HFF-Myc (cell line): ENCODE measurements at regions not wholly inside any gene's neighbourhood (a gene's known extent, or its start where the extent isn't known, plus 50 kb on each side); places are given as distances from the start of the nearest gene placed in this dataset.

Experiments used
- DNase-seq: peaks from one replicate; pipeline ENCODE4 v3.0.0-alpha.2; 2011; ENCODE audit warnings: low read depth; ENCODE audit errors: extremely low read depth
- H3K4me3 ChIP-seq: replicated peaks from 2 replicates; pipeline ENCODE4 v1.5.1; 2011; ENCODE audit warnings: low read depth, mild to moderate bottlenecking, control low read depth, low read length
- TF ChIP-seq, protein P1 (sequence below): IDR thresholded peaks from 2 replicates; pipeline ENCODE4 v1.5.1; 2012; ENCODE audit warnings: mild to moderate bottlenecking, low read depth, low read length, control low read depth; ENCODE audit errors: missing control alignments

DNA sequence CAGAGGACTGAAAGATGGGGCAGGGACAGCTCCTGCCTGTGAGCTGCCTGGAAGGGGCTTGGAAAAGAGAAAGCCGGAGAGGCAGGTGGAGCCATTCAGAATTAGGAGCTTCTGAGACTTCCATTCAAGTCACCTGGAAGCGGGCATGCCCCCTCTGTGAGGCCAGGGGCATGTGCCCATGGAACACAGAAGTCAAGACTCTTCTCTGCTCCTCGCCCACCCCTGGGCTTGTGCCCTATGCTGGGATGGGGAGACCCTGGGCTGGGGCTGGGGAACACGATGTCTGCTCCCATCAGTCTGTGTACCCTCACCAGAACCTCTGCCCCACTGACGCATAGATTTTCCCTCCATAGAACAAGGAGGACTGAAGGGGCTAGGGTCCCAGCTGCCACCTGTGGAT lies 372.0 kb downstream of the SHANK2 start:
- H3K4me3 ChIP-seq = no peak overlapping the region
- TF ChIP-seq, protein P1, sequence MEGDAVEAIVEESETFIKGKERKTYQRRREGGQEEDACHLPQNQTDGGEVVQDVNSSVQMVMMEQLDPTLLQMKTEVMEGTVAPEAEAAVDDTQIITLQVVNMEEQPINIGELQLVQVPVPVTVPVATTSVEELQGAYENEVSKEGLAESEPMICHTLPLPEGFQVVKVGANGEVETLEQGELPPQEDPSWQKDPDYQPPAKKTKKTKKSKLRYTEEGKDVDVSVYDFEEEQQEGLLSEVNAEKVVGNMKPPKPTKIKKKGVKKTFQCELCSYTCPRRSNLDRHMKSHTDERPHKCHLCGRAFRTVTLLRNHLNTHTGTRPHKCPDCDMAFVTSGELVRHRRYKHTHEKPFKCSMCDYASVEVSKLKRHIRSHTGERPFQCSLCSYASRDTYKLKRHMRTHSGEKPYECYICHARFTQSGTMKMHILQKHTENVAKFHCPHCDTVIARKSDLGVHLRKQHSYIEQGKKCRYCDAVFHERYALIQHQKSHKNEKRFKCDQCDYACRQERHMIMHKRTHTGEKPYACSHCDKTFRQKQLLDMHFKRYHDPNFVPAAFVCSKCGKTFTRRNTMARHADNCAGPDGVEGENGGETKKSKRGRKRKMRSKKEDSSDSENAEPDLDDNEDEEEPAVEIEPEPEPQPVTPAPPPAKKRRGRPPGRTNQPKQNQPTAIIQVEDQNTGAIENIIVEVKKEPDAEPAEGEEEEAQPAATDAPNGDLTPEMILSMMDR = no peak
- no peak for DNase-seq

DNA sequence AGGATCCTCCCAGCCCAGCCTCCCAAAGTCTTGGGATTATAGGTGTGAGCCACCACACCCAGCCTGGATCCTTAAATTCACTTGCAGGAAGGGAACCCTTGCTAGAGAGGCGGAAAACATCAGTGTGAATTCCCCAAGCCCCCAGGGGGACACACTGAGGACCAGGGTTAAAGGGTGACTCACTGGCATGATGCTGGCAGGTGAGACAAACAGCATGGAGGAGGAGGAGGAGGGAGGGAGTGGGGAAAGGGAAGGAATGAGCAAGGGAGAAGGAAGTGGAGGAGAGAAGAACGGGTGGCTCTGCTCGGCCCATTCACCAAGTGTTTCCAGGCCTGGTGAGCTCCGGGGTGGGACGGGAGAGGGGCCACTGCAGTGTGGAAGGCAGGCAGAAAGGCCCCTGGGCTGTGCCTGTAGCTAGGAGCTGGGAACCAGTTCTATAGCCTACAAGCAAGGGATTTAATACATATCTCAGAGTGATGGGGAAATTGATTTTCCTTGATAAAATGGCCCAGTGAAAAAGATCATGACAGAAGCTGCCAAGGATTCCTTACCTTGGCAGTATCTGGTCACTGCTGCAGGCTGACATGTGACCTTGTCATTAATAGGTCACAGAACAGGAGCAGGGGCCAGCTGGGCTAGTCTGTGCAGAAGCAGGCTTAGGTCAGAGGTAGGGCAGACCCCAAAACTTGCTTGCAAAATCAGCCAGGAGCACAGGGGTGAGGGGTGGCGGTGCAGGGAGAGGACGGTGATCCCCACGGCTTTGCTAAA lies 370.2 kb downstream of the SHANK2 start:
- no peak overlapping the region for H3K4me3 ChIP-seq
- no peak for DNase-seq
- TF ChIP-seq, protein P1 = no peak

DNA sequence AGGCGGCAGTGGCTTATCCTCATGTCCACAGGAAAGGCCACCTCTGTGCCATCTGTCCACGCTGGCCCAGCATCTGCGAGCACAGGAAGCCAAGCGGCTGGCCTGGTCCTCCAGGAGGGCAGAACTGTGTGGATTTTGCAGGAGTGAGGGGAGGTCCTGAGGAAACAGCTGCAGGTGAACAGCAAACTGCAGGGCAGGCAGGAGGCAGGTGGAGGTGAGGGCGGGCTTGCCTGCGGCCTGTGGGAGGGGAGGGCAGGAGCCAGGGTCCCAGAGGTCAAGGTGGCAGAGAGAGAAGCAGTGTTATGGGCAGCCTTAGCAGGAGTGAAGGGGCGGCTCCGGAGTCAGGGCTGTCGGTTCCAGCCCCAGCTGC lies 369.7 kb downstream of the SHANK2 start:
- no peak overlapping the region for H3K4me3 ChIP-seq
- DNase-seq = no peak
- TF ChIP-seq, protein P1 = no peak

DNA sequence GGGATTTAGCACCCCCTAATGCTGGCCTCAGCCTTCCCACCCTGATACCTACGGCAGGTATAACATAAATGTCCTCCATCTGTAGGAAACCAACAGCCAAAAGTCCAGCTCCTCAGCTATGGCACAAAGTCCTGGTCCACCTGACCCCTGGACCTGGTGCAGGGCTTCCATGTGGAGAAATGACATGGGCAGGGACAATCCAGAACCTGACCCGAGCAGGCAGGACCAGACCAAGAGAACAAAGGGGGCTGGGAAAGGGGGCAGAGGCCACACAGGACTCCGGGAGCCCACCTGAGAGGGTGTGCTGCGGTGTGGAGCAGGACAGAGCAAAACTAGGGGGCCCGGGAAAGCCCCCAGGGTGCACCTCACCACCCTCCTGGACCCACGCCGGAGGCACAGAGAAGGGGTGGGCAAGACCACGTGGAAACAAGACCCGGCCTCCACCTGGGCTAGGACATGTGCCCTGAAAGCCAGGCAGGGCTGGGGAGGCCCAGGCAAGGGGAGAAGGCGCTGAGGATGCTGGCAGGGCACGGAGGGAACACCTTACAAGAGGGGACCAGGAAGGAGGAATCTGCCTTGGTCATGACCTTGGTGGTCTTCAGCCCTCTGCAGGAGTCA lies 368.9 kb downstream of the SHANK2 start:
- TF ChIP-seq, protein P1 = no peak
- H3K4me3 ChIP-seq = no peak overlapping the region
- no peak for DNase-seq

DNA sequence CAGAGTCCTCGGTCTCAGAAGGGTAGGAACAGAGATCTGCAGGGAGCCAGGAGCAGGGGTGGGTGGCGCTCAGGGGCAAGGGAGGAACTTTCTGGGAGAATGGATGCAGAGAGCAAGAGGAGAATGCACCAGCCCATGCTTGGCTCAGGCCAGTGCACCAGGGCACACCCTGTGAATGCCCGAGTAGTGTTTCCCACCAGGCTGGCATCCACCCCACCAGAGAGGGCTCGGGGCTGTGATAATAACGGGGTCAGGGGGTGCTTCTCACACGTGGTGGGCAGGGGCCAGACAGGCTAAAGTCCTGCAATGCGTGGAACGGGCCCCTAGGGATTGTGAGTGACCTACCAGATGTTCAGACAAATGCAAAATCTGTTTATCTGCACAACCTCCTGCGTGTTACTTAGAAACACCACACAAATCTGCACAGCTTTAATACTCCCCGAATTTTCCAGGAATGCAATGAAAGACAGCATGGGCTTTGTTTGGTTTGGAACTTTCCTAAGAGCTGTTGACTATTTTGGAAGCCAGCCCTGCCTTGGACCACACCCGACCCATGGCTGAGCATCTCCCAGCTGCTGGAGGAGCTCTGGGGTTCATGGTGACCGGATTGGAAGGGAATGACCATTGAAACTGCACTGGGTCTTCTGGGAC lies 368.3 kb downstream of the SHANK2 start:
- DNase-seq = no peak
- TF ChIP-seq, protein P1 = no peak

DNA sequence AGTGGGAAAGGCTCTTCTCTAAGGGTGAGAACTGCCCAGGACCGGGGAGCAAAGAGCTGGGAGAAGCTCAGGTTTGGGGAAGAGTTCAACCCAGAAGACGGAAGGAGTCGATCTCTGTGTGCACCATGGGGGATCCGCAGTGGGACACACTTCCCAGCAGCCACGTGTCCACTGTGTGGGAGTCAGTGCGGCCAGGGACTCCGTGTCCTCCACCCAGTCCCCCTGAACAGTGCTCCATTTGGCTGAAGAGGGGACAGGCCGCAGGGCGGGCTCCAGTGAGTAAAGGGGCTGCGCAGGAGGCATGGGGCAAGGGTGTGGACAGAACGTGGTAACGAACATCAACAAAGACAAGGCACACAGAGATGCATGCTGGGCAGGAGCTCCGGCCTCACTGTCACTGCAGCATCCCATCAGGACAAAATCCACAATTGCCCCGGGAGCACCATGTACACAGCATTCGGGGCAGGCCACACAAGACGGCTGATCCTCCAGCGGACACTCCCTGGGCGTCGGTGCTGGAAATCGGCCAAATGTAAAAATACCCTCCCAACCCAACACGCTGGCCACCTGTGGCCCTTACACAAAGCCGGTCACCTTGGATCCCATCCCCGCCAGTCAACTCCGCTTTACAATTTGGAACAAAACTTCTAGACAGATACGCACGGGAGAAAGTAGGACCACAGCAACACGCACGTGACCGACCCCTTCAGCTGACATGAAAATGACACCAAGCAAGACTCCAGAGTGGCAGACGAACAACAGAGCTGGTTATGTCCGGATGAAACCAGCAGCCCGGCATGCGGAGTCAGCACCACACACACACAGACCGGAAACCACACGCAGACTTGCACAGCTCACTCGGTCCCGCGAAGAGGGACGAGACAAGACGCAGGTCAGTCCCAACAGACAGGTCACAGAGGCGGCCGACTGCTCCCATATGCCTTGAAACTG lies 366.8 kb downstream of the SHANK2 start:
- DNase-seq = no peak

More for the DNA sequence above, 368.3 kb downstream of the SHANK2 start:
- H3K4me3 ChIP-seq = no peak overlapping the region

More for the DNA sequence above, 366.8 kb downstream of the SHANK2 start:
- H3K4me3 ChIP-seq = no peak overlapping the region
- TF ChIP-seq, protein P1 = no peak
